Liver (tissue), 3 donors: ENCODE measurements at regions not wholly inside any gene's neighbourhood (a gene's known extent, or its start where the extent isn't known, plus 50 kb on each side); places are given as distances from the start of the nearest gene placed in this dataset.

Experiments used
- ATF3 ChIP-seq: IDR thresholded peaks from 2 replicates; pipeline ENCODE4 v1.6.1; 2016; ENCODE audit warnings: antibody characterized with exemption
- CTCF ChIP-seq: fragments of 150-350 bp; IDR thresholded peaks from 2 replicates; pipeline ENCODE4 v1.5.1; 2017; ENCODE audit warnings: improper control_type of control experiment, low read depth, low read length; ENCODE audit not compliant: missing input control
- GABPA ChIP-seq, 2 donors: IDR thresholded peaks in 1 of 2; conservative IDR thresholded peaks in 1 of 2; 2 replicates each; pipeline ENCODE4 v1.6.1; 2016; ENCODE audit warnings: antibody characterized with exemption in 2 of 2, mild to moderate bottlenecking in 1 of 2, moderate library complexity in 1 of 2
- JUND ChIP-seq, 2 donors: IDR thresholded peaks; 2 replicates each; pipeline ENCODE4 v1.6.1; 2016; ENCODE audit warnings: antibody characterized with exemption in 2 of 2
- RXRA ChIP-seq, 2 donors: IDR thresholded peaks; 2 replicates each; pipeline ENCODE4 v1.6.1; 2017 to 2018; ENCODE audit warnings: antibody characterized with exemption in 2 of 2, mild to moderate bottlenecking in 1 of 2
- SP1 ChIP-seq: IDR thresholded peaks from 2 replicates; pipeline ENCODE4 v1.6.1; 2018; ENCODE audit warnings: antibody characterized with exemption, mild to moderate bottlenecking
- TAF1 ChIP-seq: conservative IDR thresholded peaks from 2 replicates; pipeline ENCODE4 v1.6.1; 2016; ENCODE audit warnings: antibody characterized with exemption, mild to moderate bottlenecking
- YY1 ChIP-seq: IDR thresholded peaks from 2 replicates; pipeline ENCODE4 v1.6.1; 2016; ENCODE audit warnings: antibody characterized with exemption, mild to moderate bottlenecking
- ZBTB33 ChIP-seq: IDR thresholded peaks from 2 replicates; pipeline ENCODE4 v1.6.1; 2016; ENCODE audit warnings: antibody characterized with exemption
- donor health status: healthy.
- donor health status: healthy.

GRCh38 chrX:1719270-1719669 is 104.4 kb downstream of the ASMT start:
- TF ChIP-seq CTCF: no peak
- no peak for TF ChIP-seq SP1
- TF ChIP-seq JUND (IDR thresholded peaks at IDR 0.05): no peak
- no peak for TF ChIP-seq YY1
- TF ChIP-seq RXRA (IDR thresholded peaks at IDR 0.05): no peak
- no peak for TF ChIP-seq TAF1
- no peak for TF ChIP-seq ZBTB33
- TF ChIP-seq GABPA (IDR thresholded peaks at IDR 0.05 in 1 of 2, conservative IDR thresholded peaks at IDR 0.05 in 1 of 2): no peak
- no peak for TF ChIP-seq ATF3
